ENCODE measurements at regions not wholly inside any gene's neighbourhood (a gene's known extent, or its start where the extent isn't known, plus 50 kb on each side); places are given as distances from the start of the nearest gene placed in this dataset.
"Not testable (repeated sequence)": the region's sequence is repeated elsewhere in the genome, so short reads cannot be mapped to it uniquely, and the experiment has no call there.

DNA sequence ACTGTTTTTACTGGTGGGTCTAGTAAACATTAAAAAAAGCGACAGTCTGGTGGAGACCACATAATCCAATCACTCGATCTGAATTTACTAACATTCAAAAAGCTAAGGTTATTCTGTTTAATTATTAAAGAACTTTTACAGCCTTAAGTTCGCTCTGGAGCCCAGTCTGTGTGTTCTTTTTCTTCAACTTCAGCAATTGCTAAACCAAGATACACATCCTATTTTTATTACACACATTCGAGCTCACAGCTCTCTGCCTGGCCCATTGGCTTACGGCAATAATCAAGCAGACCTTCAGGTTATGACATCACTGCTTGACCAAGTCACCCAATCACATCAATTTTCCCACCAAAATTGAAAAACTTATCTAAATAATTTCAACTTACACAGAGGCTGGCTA, 57.4 kb upstream of the PRSS16 start:
- DNase-seq (ENCODE audit: low spot score) = no peak

- not testable (repeated sequence) for DNase-seq (ENCODE audit: low spot score)
Measured at GRCh38 chr6:27194453-27194852, 53.0 kb upstream of the PRSS16 start.

- not testable (repeated sequence) for DNase-seq (ENCODE audit: low spot score)
Measured at GRCh38 chr6:27195547-27195946, 52.0 kb upstream of the PRSS16 start.
